ENCODE measurements at regions not wholly inside any gene's neighbourhood (a gene's known extent, or its start where the extent isn't known, plus 50 kb on each side); places are given as distances from the start of the nearest gene placed in this dataset.
"Not testable (repeated sequence)": the region's sequence is repeated elsewhere in the genome, so short reads cannot be mapped to it uniquely, and the experiment has no call there.

- Histone ChIP-seq H3K4me1 (ENCODE audit: control insufficient read depth, extremely low read depth, insufficient read depth, low read length) (no peaks in the 10 kb centered on the region), H3K4me3 (ENCODE audit: control insufficient read depth in 2 of 3, extremely low read depth in 1 of 3, insufficient read depth in 2 of 3, low read depth in 1 of 3, low read length in 3 of 3) (no peak overlapping the region), H3K9me1 (ENCODE audit: control insufficient read depth, extremely low read depth, insufficient read depth, low read length) (no peaks in the 10 kb centered on the region), H2AFZ (ENCODE audit: control insufficient read depth, low read length) (no peak overlapping the region), H3K27me3 (ENCODE audit: control insufficient read depth, extremely low read depth, insufficient read depth, low read length) (no peaks in the 10 kb centered on the region), H4K20me1 (ENCODE audit: control insufficient read depth, extremely low read depth, insufficient read depth, low read length) (no peaks in the 10 kb centered on the region), H3K36me3 (ENCODE audit: control insufficient read depth in 2 of 2, extremely low read depth in 1 of 2, insufficient read depth in 2 of 2, low read length in 2 of 2) (no peaks in the 10 kb centered on the region), H3K4me2 (ENCODE audit: control insufficient read depth, extremely low read depth, insufficient read depth, low read depth, low read length) (no peak overlapping the region), H3K79me2 (ENCODE audit: control insufficient read depth, insufficient read depth, low read length) (no peaks in the 10 kb centered on the region), H3K27ac (ENCODE audit: control insufficient read depth, insufficient read depth, low read length) (no peak overlapping the region), H3K9ac (ENCODE audit: control insufficient read depth, extremely low read depth, insufficient read depth, low read length) (no peak overlapping the region), H3K9me3 (ENCODE audit: control insufficient read depth, low read depth, low read length) (no peaks in the 10 kb centered on the region)
- dilution Hi-C loops (cut with MboI; ENCODE audit: extremely low pct_ligation_motif_present, low sequenced_read_pairs), result no loop called here
- FAIRE-seq (no peak), DNase-seq (ENCODE audit: low read depth, low spot score) (no peak)
- TF ChIP-seq CTCF (optimal IDR thresholded peaks at IDR 0.05 in 1 of 3, IDR thresholded peaks at IDR 0.05 in 1 of 3, conservative IDR thresholded peaks at IDR 0.05 in 1 of 3; ENCODE audit: extremely low read depth in 1 of 3, insufficient read depth in 2 of 3, low read length in 3 of 3), result no peak
- TF ChIP-seq EZH2 (IDR thresholded peaks at IDR 0.05; ENCODE audit: low read length), result no peak
These were observed 131.6 kb downstream of the TLR4 start for GRCh38 chr9:117835798-117836197.

GRCh38 chr9:117839862-117840261, 135.7 kb downstream of the TLR4 start:
- Histone ChIP-seq H3K4me2 (ENCODE audit: control insufficient read depth, extremely low read depth, insufficient read depth, low read depth, low read length) (no peak overlapping the region), H3K9ac (ENCODE audit: control insufficient read depth, extremely low read depth, insufficient read depth, low read length) (no peak overlapping the region), H3K9me1 (ENCODE audit: control insufficient read depth, extremely low read depth, insufficient read depth, low read length) (no peaks in the 10 kb centered on the region), H3K79me2 (ENCODE audit: control insufficient read depth, insufficient read depth, low read length) (no peaks in the 10 kb centered on the region), H3K4me3 (ENCODE audit: control insufficient read depth in 2 of 3, extremely low read depth in 1 of 3, insufficient read depth in 2 of 3, low read depth in 1 of 3, low read length in 3 of 3) (no peak overlapping the region), H3K9me3 (ENCODE audit: control insufficient read depth, low read depth, low read length) (no peaks in the 10 kb centered on the region), H3K36me3 (ENCODE audit: control insufficient read depth in 2 of 2, extremely low read depth in 1 of 2, insufficient read depth in 2 of 2, low read length in 2 of 2) (no peaks in the 10 kb centered on the region), H3K4me1 (ENCODE audit: control insufficient read depth, extremely low read depth, insufficient read depth, low read length) (no peaks in the 10 kb centered on the region), H3K27me3 (ENCODE audit: control insufficient read depth, extremely low read depth, insufficient read depth, low read length) (no peaks in the 10 kb centered on the region), H3K27ac (ENCODE audit: control insufficient read depth, insufficient read depth, low read length) (no peak overlapping the region), H4K20me1 (ENCODE audit: control insufficient read depth, extremely low read depth, insufficient read depth, low read length) (no peaks in the 10 kb centered on the region), H2AFZ (ENCODE audit: control insufficient read depth, low read length) (no peak overlapping the region)
- TF ChIP-seq EZH2 (IDR thresholded peaks at IDR 0.05; ENCODE audit: low read length) (no peak), CTCF (optimal IDR thresholded peaks at IDR 0.05 in 1 of 3, IDR thresholded peaks at IDR 0.05 in 1 of 3, conservative IDR thresholded peaks at IDR 0.05 in 1 of 3; ENCODE audit: extremely low read depth in 1 of 3, insufficient read depth in 2 of 3, low read length in 3 of 3) (no peak)
- DNase-seq (ENCODE audit: low read depth, low spot score), result no peak
- no peak for FAIRE-seq
- dilution Hi-C loops (cut with MboI; ENCODE audit: extremely low pct_ligation_motif_present, low sequenced_read_pairs), result no loop called here

GRCh38 chr9:117851836-117852461, 147.7 kb downstream of the TLR4 start:
- H3K9ac ChIP-seq (ENCODE audit: control insufficient read depth, extremely low read depth, insufficient read depth, low read length); H3K27ac ChIP-seq (ENCODE audit: control insufficient read depth, insufficient read depth, low read length); H3K9me1 ChIP-seq (ENCODE audit: control insufficient read depth, extremely low read depth, insufficient read depth, low read length); H3K4me1 ChIP-seq (ENCODE audit: control insufficient read depth, extremely low read depth, insufficient read depth, low read length); DNase-seq (ENCODE audit: low read depth, low spot score); H3K9me3 ChIP-seq (ENCODE audit: control insufficient read depth, low read depth, low read length); H3K27me3 ChIP-seq (ENCODE audit: control insufficient read depth, extremely low read depth, insufficient read depth, low read length); H3K79me2 ChIP-seq (ENCODE audit: control insufficient read depth, insufficient read depth, low read length); H4K20me1 ChIP-seq (ENCODE audit: control insufficient read depth, extremely low read depth, insufficient read depth, low read length); H3K4me3 ChIP-seq (ENCODE audit: control insufficient read depth in 2 of 3, extremely low read depth in 1 of 3, insufficient read depth in 2 of 3, low read depth in 1 of 3, low read length in 3 of 3); H3K4me2 ChIP-seq (ENCODE audit: control insufficient read depth, extremely low read depth, insufficient read depth, low read depth, low read length); H2AFZ ChIP-seq (ENCODE audit: control insufficient read depth, low read length); H3K36me3 ChIP-seq (ENCODE audit: control insufficient read depth in 2 of 2, extremely low read depth in 1 of 2, insufficient read depth in 2 of 2, low read length in 2 of 2); dilution Hi-C loops (cut with MboI; ENCODE audit: extremely low pct_ligation_motif_present, low sequenced_read_pairs); FAIRE-seq: not testable (repeated sequence)
